ENCODE measurements at regions not wholly inside any gene's neighbourhood (a gene's known extent, or its start where the extent isn't known, plus 50 kb on each side); places are given as distances from the start of the nearest gene placed in this dataset.
"Not testable (repeated sequence)": the region's sequence is repeated elsewhere in the genome, so short reads cannot be mapped to it uniquely, and the experiment has no call there.

DNA sequence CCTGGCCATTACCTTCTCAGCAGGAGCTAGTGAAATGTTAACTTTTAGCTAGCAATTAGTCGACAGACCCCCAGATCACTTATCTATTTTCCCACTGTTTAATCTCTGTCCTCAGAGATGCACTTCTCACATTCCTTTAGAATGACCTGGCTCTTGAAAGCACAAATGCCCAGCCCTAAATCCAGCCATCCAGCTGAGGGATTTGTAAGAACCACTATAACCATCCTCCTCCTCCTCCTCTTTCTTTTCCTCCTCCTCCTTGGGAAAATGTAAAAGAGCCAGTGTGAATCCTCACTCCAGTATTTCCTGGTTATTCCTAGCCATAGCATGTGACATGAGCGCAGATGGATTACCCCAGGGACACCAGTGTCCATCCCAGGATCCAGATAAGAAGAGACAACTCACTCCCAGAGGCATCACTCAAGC lies 124.3 kb downstream of the ENC1 start:
- DNase-seq (ENCODE audit: low read depth, low spot score) = peak; percentile 26

DNA sequence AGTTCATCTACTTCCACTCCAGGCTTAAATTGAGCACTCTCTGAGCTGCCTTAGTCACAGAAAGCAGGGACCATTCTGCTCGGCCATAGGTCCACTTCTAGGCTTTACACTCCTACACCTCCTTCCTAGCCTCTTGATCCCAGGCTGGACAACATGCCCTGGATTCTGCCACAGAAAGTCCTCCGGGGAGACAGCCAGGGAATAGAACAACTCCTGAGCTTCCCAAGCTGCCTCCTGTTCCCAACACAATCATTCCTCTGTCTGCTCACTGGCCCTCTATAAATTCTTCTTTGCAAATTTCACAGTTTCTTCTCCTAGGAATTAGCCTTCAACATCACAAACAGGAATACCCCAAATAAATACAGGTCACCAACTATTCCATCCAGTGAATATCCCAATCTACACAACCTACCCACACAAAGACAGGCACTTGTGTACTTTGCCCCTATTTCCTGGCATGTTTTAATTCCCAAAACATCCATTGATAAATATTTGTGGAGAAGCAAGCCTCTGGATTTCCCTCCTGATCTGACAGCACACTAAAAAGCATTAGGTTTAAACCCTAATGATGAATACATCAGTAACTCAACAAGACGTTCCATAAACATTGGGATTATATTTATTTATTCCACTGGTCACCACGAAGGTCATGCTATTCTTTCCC lies 125.5 kb downstream of the ENC1 start:
- no peak overlapping the region for H3K4me3 ChIP-seq (ENCODE audit: low read depth, low read length)
- in situ Hi-C loops (cut with HindIII; ENCODE audit: low sequenced_read_pairs) = no loop called here
- DNase-seq (ENCODE audit: low read depth, low spot score) = no peak
- TF ChIP-seq, protein P1, sequence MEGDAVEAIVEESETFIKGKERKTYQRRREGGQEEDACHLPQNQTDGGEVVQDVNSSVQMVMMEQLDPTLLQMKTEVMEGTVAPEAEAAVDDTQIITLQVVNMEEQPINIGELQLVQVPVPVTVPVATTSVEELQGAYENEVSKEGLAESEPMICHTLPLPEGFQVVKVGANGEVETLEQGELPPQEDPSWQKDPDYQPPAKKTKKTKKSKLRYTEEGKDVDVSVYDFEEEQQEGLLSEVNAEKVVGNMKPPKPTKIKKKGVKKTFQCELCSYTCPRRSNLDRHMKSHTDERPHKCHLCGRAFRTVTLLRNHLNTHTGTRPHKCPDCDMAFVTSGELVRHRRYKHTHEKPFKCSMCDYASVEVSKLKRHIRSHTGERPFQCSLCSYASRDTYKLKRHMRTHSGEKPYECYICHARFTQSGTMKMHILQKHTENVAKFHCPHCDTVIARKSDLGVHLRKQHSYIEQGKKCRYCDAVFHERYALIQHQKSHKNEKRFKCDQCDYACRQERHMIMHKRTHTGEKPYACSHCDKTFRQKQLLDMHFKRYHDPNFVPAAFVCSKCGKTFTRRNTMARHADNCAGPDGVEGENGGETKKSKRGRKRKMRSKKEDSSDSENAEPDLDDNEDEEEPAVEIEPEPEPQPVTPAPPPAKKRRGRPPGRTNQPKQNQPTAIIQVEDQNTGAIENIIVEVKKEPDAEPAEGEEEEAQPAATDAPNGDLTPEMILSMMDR (IDR thresholded peaks at IDR 0.05; ENCODE audit: low read depth, low read length) = no peak

More for the DNA sequence above, 124.3 kb downstream of the ENC1 start:
- in situ Hi-C loops (cut with HindIII; ENCODE audit: low sequenced_read_pairs) = no loop called here
- no peak overlapping the region for H3K4me3 ChIP-seq (ENCODE audit: low read depth, low read length)
- TF ChIP-seq, protein P1 (IDR thresholded peaks at IDR 0.05; ENCODE audit: low read depth, low read length) = no peak

DNA sequence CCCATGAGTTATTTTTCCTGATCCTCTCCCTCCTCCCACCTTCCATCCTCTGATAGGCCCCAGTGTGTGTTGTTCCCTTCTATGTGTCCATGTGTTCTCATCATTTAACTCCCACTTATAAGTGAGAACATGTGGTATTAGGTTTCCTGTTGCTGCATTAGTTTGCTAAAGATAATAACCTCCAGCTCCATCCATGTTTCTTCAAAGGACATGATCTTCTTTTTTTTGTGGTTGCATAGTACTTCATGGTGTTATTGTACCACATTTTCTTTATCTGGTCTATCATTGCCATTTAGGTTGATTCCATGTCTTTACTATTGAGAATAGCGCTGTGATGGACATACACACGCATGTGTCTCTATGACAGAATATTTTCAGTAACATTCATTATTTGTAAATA lies 128.8 kb downstream of the ENC1 start:
- H3K4me3 ChIP-seq (ENCODE audit: low read depth, low read length); in situ Hi-C loops (cut with HindIII; ENCODE audit: low sequenced_read_pairs); DNase-seq (ENCODE audit: low read depth, low spot score): not testable (repeated sequence)

DNA sequence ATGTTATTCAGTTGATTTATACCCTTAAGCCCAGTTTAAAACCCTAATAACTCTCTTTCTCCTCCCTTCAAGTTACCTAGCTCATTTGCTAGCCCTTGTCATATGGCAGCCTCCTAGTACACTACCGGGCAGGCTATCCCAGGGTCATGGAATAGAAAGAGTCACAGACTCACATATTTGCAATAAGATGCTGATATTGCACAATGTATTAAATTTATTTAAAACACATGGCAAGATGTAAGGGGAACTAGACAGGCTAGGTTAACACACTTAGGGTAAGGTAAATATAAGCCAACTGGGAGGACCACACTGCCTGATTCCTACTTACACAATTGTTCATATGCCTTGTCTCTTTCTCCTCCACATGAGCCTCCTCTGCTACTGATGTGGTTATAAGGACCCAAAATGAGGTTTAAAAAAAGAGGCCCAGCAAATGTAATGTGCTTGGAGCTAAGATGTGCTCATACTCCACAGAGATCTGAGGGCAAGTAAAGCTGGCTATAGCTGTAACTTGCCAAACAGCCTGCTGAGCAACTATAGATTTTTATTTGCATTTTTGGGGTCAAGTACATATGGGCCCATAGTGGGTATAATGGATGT lies 130.0 kb downstream of the ENC1 start:
- H3K4me3 ChIP-seq (ENCODE audit: low read depth, low read length) = no peak overlapping the region
- in situ Hi-C loops (cut with HindIII; ENCODE audit: low sequenced_read_pairs) = no loop called here
- TF ChIP-seq, protein P1 (IDR thresholded peaks at IDR 0.05; ENCODE audit: low read depth, low read length) = no peak
- DNase-seq (ENCODE audit: low read depth, low spot score) = no peak

DNA sequence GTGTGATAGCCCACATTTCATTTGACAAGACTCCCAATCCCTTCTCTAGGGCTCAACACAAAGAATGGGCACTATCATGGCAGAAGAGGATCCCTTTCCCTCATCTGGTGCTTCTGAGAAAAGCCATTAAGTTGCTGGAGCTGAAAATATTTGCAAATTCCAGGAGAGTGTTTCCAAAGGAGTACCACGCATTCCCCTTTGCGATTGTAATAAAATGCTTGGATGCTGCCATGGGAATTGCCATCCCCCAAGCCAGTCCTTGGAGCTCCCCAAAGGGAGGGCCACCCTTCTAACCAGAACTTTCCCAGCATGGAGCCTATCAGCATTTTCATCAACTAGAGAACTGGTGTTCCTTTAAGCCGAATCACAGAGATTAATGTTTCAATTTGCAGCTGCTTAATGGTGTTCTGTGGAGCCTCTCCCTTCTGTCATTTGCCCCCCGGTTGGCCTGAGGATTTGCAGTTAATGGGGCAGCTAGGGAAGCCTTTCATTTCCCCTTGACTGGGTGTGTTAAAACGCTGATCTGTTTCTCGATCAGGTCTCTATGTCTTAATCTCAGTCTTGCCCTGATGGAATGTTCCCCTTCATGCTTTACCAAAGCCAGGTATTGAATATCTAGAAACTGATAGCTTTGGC lies 133.0 kb downstream of the ENC1 start:
- TF ChIP-seq, protein P1 (IDR thresholded peaks at IDR 0.05; ENCODE audit: low read depth, low read length) = no peak
- H3K4me3 ChIP-seq (ENCODE audit: low read depth, low read length) = no peak overlapping the region
- in situ Hi-C loops (cut with HindIII; ENCODE audit: low sequenced_read_pairs) = no loop called here
- DNase-seq (ENCODE audit: low read depth, low spot score) = no peak

DNA sequence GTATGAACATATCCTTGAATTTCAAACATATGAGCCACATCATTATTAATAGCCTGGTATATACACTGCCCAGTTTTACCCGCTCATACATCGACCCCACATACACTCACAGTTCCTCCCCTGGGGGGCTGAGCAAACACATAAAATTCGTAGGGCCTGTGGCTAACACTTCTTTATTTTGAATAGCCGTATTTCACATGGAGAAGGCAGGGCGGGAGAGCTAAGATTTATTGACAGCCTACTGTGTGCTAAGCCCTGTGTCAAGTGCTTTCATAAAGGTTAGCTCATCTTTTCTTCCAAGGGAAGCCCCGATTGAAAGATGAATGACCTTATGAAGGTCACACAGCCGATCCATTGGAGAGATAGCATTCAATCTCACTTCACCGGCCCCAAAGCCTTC lies 134.4 kb downstream of the ENC1 start:
- H3K4me3 ChIP-seq (ENCODE audit: low read depth, low read length) = no peak overlapping the region
- in situ Hi-C loops (cut with HindIII; ENCODE audit: low sequenced_read_pairs) = no loop called here
- TF ChIP-seq, protein P1 (IDR thresholded peaks at IDR 0.05; ENCODE audit: low read depth, low read length) = no peak
- no peak for DNase-seq (ENCODE audit: low read depth, low spot score)

DNA sequence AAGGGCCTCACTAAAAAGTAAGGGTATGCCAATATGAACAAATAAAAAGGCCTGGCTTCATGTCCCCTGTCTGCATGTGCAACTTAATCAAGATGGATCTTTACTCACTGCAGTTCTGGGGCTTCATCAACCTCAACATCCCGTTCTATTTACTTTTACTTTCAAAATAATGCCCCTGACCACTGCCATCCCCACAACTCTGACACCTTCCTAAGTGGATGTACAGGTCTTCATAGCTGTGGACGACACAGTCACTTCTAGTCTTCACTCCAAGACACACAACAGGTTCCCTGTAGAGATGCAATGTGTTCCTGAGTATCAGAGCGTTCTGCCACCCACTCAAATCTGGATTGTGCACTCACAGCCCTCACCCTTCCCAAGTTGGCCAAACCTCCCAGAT lies 136.1 kb downstream of the ENC1 start:
- no peak overlapping the region for H3K4me3 ChIP-seq (ENCODE audit: low read depth, low read length)
- TF ChIP-seq, protein P1 (IDR thresholded peaks at IDR 0.05; ENCODE audit: low read depth, low read length) = no peak
- in situ Hi-C loops (cut with HindIII; ENCODE audit: low sequenced_read_pairs) = no loop called here
- DNase-seq (ENCODE audit: low read depth, low spot score) = no peak

Data from astrocyte of the spinal cord (primary cell).